Hepatocyte (in vitro differentiated cells): ENCODE measurements at regions not wholly inside any gene's neighbourhood (a gene's known extent, or its start where the extent isn't known, plus 50 kb on each side); places are given as distances from the start of the nearest gene placed in this dataset.

Source experiments
- DNase-seq: peaks from one replicate; pipeline ENCODE4 v3.0.0-alpha.2; 2016; ENCODE audit warnings: low spot score
- H2AFZ ChIP-seq: fragments of 200-600 bp; sonication (generic); 2 replicates; pipeline ENCODE4 v1.6.0; 2016; ENCODE audit warnings: antibody characterized with exemption, mild to moderate bottlenecking
- H3K27ac ChIP-seq: fragments of 200-600 bp; sonication (generic); 2 replicates; pipeline ENCODE4 v1.5.1; 2016; ENCODE audit warnings: mild to moderate bottlenecking
- H3K27me3 ChIP-seq: fragments of 200-600 bp; sonication (generic); 2 replicates; pipeline ENCODE4 v1.6.1; 2016
- H3K36me3 ChIP-seq: fragments of 200-600 bp; sonication (generic); replicated peaks from 2 replicates; pipeline ENCODE4 v1.5.1; 2016; ENCODE audit warnings: low read depth; ENCODE audit not compliant: insufficient read depth
- H3K4me1 ChIP-seq: fragments of 200-600 bp; sonication (generic); 2 replicates; pipeline ENCODE4 v1.5.1; 2016; ENCODE audit warnings: mild to moderate bottlenecking, moderate library complexity; ENCODE audit not compliant: insufficient read depth
- H3K4me2 ChIP-seq: fragments of 200-600 bp; sonication (generic); 2 replicates; pipeline ENCODE4 v1.6.0; 2016
- H3K4me3 ChIP-seq: fragments of 200-600 bp; sonication (generic); 2 replicates; pipeline ENCODE4 v1.5.1; 2016; ENCODE audit warnings: mild to moderate bottlenecking
- H3K79me2 ChIP-seq: fragments of 200-600 bp; sonication (generic); 2 replicates; pipeline ENCODE4 v1.6.0; 2017; ENCODE audit warnings: mild to moderate bottlenecking
- H3K9me2 ChIP-seq: fragments of 200-600 bp; sonication (generic); replicated peaks from 2 replicates; pipeline ENCODE4 v1.6.0; 2017; ENCODE audit warnings: mild to moderate bottlenecking; ENCODE audit not compliant: insufficient read depth
- H3K9me3 ChIP-seq: fragments of 200-600 bp; sonication (generic); 2 replicates; pipeline ENCODE4 v1.5.1; 2016; ENCODE audit warnings: low read depth, mild to moderate bottlenecking
- H4K20me1 ChIP-seq: fragments of 200-600 bp; sonication (generic); 2 replicates; pipeline ENCODE4 v1.6.0; 2016; ENCODE audit warnings: mild to moderate bottlenecking; ENCODE audit not compliant: insufficient read depth, poor library complexity, severe bottlenecking
- CTCF ChIP-seq: fragments of 200-600 bp; sonication (generic); IDR thresholded peaks from 2 replicates; pipeline ENCODE4 v1.5.1; 2016; ENCODE audit warnings: antibody characterized with exemption, mild to moderate bottlenecking; ENCODE audit not compliant: poor library complexity
- EZH2 ChIP-seq: fragments of 200-600 bp; sonication (generic); IDR thresholded peaks from 2 replicates; pipeline ENCODE4 v1.6.1; 2016; ENCODE audit warnings: antibody characterized with exemption, mild to moderate bottlenecking, borderline replicate concordance
- EZH2phosphoT487 ChIP-seq: fragments of 200-600 bp; sonication (generic); IDR thresholded peaks from one replicate; pipeline ENCODE4 v1.6.1; 2018; ENCODE audit warnings: antibody characterized with exemption, mild to moderate bottlenecking, low read depth, moderate library complexity; ENCODE audit not compliant: unreplicated experiment, severe bottlenecking
- WGBS: methylation state at CpG from one replicate; pipeline ENCODE4 v1.1.6; 2016; ENCODE audit warnings: low lambda C conversion rate; ENCODE audit errors: missing lambda C conversion rate; 5-methylcytosine and 5-hydroxymethylcytosine counted together

GRCh38 chr1:9422321-9422720 is 116.9 kb upstream of the SLC25A33 start:
- Histone ChIP-seq H3K9me2 (no peaks in the 10 kb centered on the region), H3K27ac (no peak overlapping the region), H4K20me1 (no peaks in the 10 kb centered on the region), H3K9me3 (no peaks in the 10 kb centered on the region), H3K36me3 (no peaks in the 10 kb centered on the region), H3K79me2 (no peaks in the 10 kb centered on the region), H3K4me2 (no peak overlapping the region), H3K4me3 (no peak overlapping the region), H3K4me1 (no peaks in the 10 kb centered on the region), H2AFZ (no peak overlapping the region), H3K27me3 (no peaks in the 10 kb centered on the region)
- TF ChIP-seq EZH2phosphoT487 (no peak), EZH2 (no peak), CTCF (no peak)
- DNase-seq: no peak
- 93% methylated on average over 14 of the region's 14 CpGs for WGBS

- Histone ChIP-seq H3K27me3 (no peaks in the 10 kb centered on the region), H3K9me2 (no peaks in the 10 kb centered on the region), H4K20me1 (no peaks in the 10 kb centered on the region), H3K79me2 (no peaks in the 10 kb centered on the region), H3K4me1 (peaks cover 2% of the 10 kb centered on the region), H3K9me3 (no peaks in the 10 kb centered on the region), H3K4me2 (no peak overlapping the region), H3K27ac (no peak overlapping the region), H2AFZ (no peak overlapping the region), H3K4me3 (no peak overlapping the region), H3K36me3 (no peaks in the 10 kb centered on the region)
- TF ChIP-seq CTCF: no peak
- TF ChIP-seq EZH2: no peak
- no peak for TF ChIP-seq EZH2phosphoT487
- 92% methylated on average over 12 of the region's 12 CpGs for WGBS
- DNase-seq: no peak
These were observed 116.3 kb upstream of the SLC25A33 start for GRCh38 chr1:9422911-9423505.

GRCh38 chr1:9424261-9424660 is 115.0 kb upstream of the SLC25A33 start:
- H3K4me2 ChIP-seq: no peak overlapping the region
- H3K4me3 ChIP-seq: no peak overlapping the region
- H3K79me2 ChIP-seq: no peaks in the 10 kb centered on the region
- H3K36me3 ChIP-seq: no peaks in the 10 kb centered on the region
- H4K20me1 ChIP-seq: no peaks in the 10 kb centered on the region
- H3K27ac ChIP-seq: no peak overlapping the region
- no peaks in the 10 kb centered on the region for H3K9me2 ChIP-seq
- 79% methylated on average over 4 of the region's 4 CpGs for WGBS
- peaks cover 7% of the 10 kb centered on the region for H3K4me1 ChIP-seq
- no peak overlapping the region for H2AFZ ChIP-seq
- no peaks in the 10 kb centered on the region for H3K9me3 ChIP-seq
- DNase-seq: no peak
- TF ChIP-seq EZH2phosphoT487: no peak
- no peak for TF ChIP-seq EZH2
- TF ChIP-seq CTCF: no peak
- H3K27me3 ChIP-seq: no peaks in the 10 kb centered on the region

- H3K4me1 ChIP-seq: peaks cover 13% of the 10 kb centered on the region
- no peak overlapping the region for H3K27ac ChIP-seq
- H3K4me3 ChIP-seq: no peak overlapping the region
- TF ChIP-seq EZH2 (no peak), CTCF (no peak), EZH2phosphoT487 (no peak)
- no peaks in the 10 kb centered on the region for H3K27me3 ChIP-seq
- no peak for DNase-seq
- H3K9me2 ChIP-seq: no peaks in the 10 kb centered on the region
- 90% methylated on average over 7 of the region's 7 CpGs for WGBS
- H4K20me1 ChIP-seq: no peaks in the 10 kb centered on the region
- no peak overlapping the region for H2AFZ ChIP-seq
- no peaks in the 10 kb centered on the region for H3K9me3 ChIP-seq
- no peak overlapping the region for H3K4me2 ChIP-seq
- H3K79me2 ChIP-seq: no peaks in the 10 kb centered on the region
- H3K36me3 ChIP-seq: no peaks in the 10 kb centered on the region
These were observed 113.4 kb upstream of the SLC25A33 start for GRCh38 chr1:9425859-9426258.
